ENCODE measurements at regions not wholly inside any gene's neighbourhood (a gene's known extent, or its start where the extent isn't known, plus 50 kb on each side); places are given as distances from the start of the nearest gene placed in this dataset.

DNA sequence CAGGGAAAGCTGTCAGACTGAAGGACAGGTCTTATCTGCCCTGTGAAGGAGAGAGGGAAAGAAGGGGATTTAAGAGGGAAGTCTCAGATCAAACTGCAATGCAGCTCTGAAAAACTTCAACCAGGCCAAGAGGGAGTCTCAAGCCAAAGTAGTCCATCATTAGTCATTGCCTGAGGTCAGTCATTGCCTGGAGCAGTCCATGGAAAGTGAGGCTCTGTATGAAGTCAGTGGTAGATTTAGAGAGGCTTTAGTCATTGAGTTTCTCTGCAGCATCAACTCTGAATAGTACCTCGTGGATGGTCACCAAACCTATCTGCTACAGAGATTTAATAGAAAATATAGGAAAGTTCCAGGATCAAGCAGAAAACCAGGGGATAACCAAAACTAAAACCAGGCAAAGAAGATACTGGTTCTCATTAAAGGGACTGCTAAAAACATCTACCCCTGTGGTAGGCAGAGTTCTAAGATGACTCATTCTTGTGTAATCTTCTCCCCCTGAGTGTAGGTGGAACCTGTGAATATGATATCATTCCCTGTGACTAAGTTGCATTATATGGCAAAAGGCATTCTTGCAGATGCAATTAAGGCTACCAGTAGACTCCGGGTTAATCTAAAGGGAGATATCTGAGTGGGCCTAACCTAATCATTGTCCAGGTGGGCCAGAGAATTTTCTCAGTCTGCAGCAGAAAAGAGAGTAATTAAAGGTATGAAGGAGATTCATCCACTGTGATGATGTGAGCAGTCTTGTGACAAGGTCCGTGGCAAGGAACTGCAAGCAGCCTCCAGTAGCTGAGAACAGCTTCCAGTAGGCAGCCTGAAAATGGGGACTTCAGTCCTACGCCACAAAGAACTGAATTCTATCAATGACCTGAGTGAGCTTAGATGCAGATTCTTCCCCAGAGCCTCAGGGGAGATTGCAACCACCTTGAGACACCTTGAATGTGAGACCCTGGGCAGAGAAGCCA is 123.1 kb downstream of the GALC start:
- TF ChIP-seq, protein P1, sequence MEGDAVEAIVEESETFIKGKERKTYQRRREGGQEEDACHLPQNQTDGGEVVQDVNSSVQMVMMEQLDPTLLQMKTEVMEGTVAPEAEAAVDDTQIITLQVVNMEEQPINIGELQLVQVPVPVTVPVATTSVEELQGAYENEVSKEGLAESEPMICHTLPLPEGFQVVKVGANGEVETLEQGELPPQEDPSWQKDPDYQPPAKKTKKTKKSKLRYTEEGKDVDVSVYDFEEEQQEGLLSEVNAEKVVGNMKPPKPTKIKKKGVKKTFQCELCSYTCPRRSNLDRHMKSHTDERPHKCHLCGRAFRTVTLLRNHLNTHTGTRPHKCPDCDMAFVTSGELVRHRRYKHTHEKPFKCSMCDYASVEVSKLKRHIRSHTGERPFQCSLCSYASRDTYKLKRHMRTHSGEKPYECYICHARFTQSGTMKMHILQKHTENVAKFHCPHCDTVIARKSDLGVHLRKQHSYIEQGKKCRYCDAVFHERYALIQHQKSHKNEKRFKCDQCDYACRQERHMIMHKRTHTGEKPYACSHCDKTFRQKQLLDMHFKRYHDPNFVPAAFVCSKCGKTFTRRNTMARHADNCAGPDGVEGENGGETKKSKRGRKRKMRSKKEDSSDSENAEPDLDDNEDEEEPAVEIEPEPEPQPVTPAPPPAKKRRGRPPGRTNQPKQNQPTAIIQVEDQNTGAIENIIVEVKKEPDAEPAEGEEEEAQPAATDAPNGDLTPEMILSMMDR (IDR thresholded peaks at IDR 0.05) = no peak
- TF ChIP-seq POLR2A (IDR thresholded peaks at IDR 0.05; ENCODE audit: low read depth) (no peak), EP300 (IDR thresholded peaks at IDR 0.05) (no peak)
